ENCODE measurements at regions not wholly inside any gene's neighbourhood (a gene's known extent, or its start where the extent isn't known, plus 50 kb on each side); places are given as distances from the start of the nearest gene placed in this dataset.

- FAIRE-seq (no peak), DNase-seq (ENCODE audit: low read depth in 1 of 2, low spot score in 2 of 2) (no peak)
- Histone ChIP-seq H3K9ac (replicated peaks in 1 of 4; ENCODE audit: extremely low read depth in 1 of 4, low read depth in 3 of 4, low read length in 3 of 4) (no peak overlapping the region), H2BK120ac (replicated peaks; ENCODE audit: low read depth, low read length) (no peak overlapping the region), H2BK12ac (ENCODE audit: low read depth, low read length) (no peak overlapping the region), H4K5ac (ENCODE audit: insufficient read length, low read depth, low read length) (no peak overlapping the region), H3K14ac (ENCODE audit: insufficient read length) (no peak overlapping the region), H3K27ac (ENCODE audit: low read depth, low read length) (no peak overlapping the region), H3K4me2 (ENCODE audit: insufficient read depth in 1 of 2, low read depth in 2 of 2, low read length in 2 of 2) (no peak overlapping the region), H3K4me1 (replicated peaks in 1 of 4; ENCODE audit: control insufficient read depth in 3 of 4, insufficient read depth in 4 of 4, low read length in 3 of 4) (peaks cover 2 to 11% (median 6%) of the 10 kb centered on the region in 4 experiments; a peak in 2 of 7 replicates), H3K36me3 (ENCODE audit: control insufficient read depth in 2 of 4, insufficient read depth in 4 of 4, low read length in 3 of 4) (no peaks in the 10 kb centered on the region), H2BK15ac (ENCODE audit: low read length) (no peak overlapping the region), H3K4me3 (ENCODE audit: extremely low read depth in 1 of 4, insufficient read depth in 2 of 4, low read depth in 3 of 4, low read length in 4 of 4) (no peak overlapping the region), H3K9me3 (ENCODE audit: insufficient read depth in 2 of 2, low read depth in 1 of 2, low read length in 1 of 2) (no peaks in the 10 kb centered on the region), H2BK20ac (ENCODE audit: low read length) (no peak overlapping the region), H2BK5ac (ENCODE audit: low read depth, low read length) (no peak overlapping the region), H4K91ac (replicated peaks; ENCODE audit: insufficient read length, low read length) (no peak overlapping the region), H2AK5ac (ENCODE audit: low read depth, low read length) (no peak overlapping the region), H3K79me2 (ENCODE audit: control insufficient read depth in 1 of 2, insufficient read depth in 2 of 2, low read length in 2 of 2) (no peaks in the 10 kb centered on the region; a peak in 1 of 4 replicates), H3K23ac (ENCODE audit: insufficient read length) (no peak overlapping the region), H2AFZ (ENCODE audit: low read length) (no peak overlapping the region), H3K27me3 (replicated peaks in 1 of 4; ENCODE audit: control insufficient read depth in 3 of 4, extremely low read depth in 1 of 4, insufficient read depth in 3 of 4, low read length in 3 of 4) (no peaks in the 10 kb centered on the region; a peak in 1 of 7 replicates), H3K56ac (replicated peaks; ENCODE audit: insufficient read length, low read depth, low read length) (no peak overlapping the region), H3K23me2 (ENCODE audit: low read depth, low read length) (peaks cover 5% of the 10 kb centered on the region), H3K4ac (replicated peaks; ENCODE audit: insufficient read length, low read depth, low read length) (no peak overlapping the region), H4K20me1 (replicated peaks in 1 of 2; ENCODE audit: control insufficient read depth in 1 of 2, insufficient read depth in 2 of 2, low read length in 2 of 2) (no peaks in the 10 kb centered on the region), H4K8ac (ENCODE audit: extremely low read depth, insufficient read depth, low read length) (no peak overlapping the region), H3K79me1 (ENCODE audit: low read depth, low read length) (no peaks in the 10 kb centered on the region), H3K18ac (ENCODE audit: extremely low read depth, low read length) (no peak overlapping the region)
- 87% methylated on average over 2 of the region's 2 CpGs; no CpG with 5 or more reads in 1 of the 2 experiments for WGBS, 2 experiments (ENCODE audit: extremely low coverage in 1 of 2, insufficient coverage in 1 of 2, insufficient read length in 1 of 2, insufficient replicate concordance in 2 of 2, low coverage in 1 of 2, low lambda C conversion rate in 2 of 2, missing lambda C conversion rate in 1 of 2)
- ChIA-PET POLR2A (ENCODE audit: partially characterized antibody) (no interaction called here), CTCF (ENCODE audit: partially characterized antibody) (interaction anchor here (3.5 kb wide), 1 partner anchor 44 kb away, joined by 18 read pairs; no protein-coding TSS in a partner anchor)
- no peak for TF ChIP-seq EP300 (IDR thresholded peaks at IDR 0.05; ENCODE audit: borderline replicate concordance in 1 of 2, low read depth in 2 of 2, low read length in 2 of 2)
- no peak for TF ChIP-seq TCF12 (IDR thresholded peaks at IDR 0.05; ENCODE audit: low read depth, low read length)
Observed at GRCh38 chr19:31098836-31099235, 250.4 kb downstream of the TSHZ3 start.
